WTC11 (cell line): ENCODE measurements at regions not wholly inside any gene's neighbourhood (a gene's known extent, or its start where the extent isn't known, plus 50 kb on each side); places are given as distances from the start of the nearest gene placed in this dataset.

ENCODE experiments used
- CBFB ChIP-seq: sonication (generic); formaldehyde crosslinking; IDR thresholded peaks from 2 replicates; pipeline ENCODE4 v1.8.1; 2022; ENCODE audit warnings: mild to moderate bottlenecking, low read depth, missing genetic modification reagents
- CREB1 ChIP-seq: sonication (generic); formaldehyde crosslinking; IDR thresholded peaks from 2 replicates; pipeline ENCODE4 v1.8.0; 2023; ENCODE audit warnings: mild to moderate bottlenecking, missing genetic modification reagents
- JUN ChIP-seq: sonication (generic); formaldehyde crosslinking; IDR thresholded peaks from 2 replicates; pipeline ENCODE4 v1.8.0; 2023; ENCODE audit warnings: mild to moderate bottlenecking, missing genetic modification reagents
- KAT7 ChIP-seq: sonication (generic); formaldehyde crosslinking; IDR thresholded peaks from 2 replicates; pipeline ENCODE4 v1.8.1; 2023; ENCODE audit warnings: missing genetic modification reagents, mild to moderate bottlenecking, borderline replicate concordance
- SP1 ChIP-seq: sonication (generic); formaldehyde crosslinking; conservative IDR thresholded peaks from 2 replicates; pipeline ENCODE4 v1.8.1; 2022; ENCODE audit warnings: missing genetic modification reagents
- ZNF121 ChIP-seq: sonication (generic); formaldehyde crosslinking; IDR thresholded peaks from 2 replicates; pipeline ENCODE4 v1.8.0; 2023; ENCODE audit warnings: missing genetic modification reagents
- TF ChIP-seq, protein P1 (sequence below): sonication (generic); formaldehyde crosslinking; IDR thresholded peaks from 2 replicates; pipeline ENCODE4 v1.8.1; 2022; ENCODE audit warnings: low read depth, missing genetic modification reagents, borderline replicate concordance
- TF ChIP-seq, protein P2 (sequence below): fragments of 200-600 bp; IDR thresholded peaks from 2 replicates; pipeline ENCODE4 v1.8.0; 2022; ENCODE audit warnings: antibody characterized with exemption
- TF ChIP-seq, protein P3 (sequence below): sonication (generic); formaldehyde crosslinking; conservative IDR thresholded peaks from 2 replicates; pipeline ENCODE4 v1.8.1; 2022; ENCODE audit warnings: mild to moderate bottlenecking, missing genetic modification reagents
- TF ChIP-seq, protein P4 (sequence below): sonication (generic); formaldehyde crosslinking; IDR thresholded peaks from 2 replicates; pipeline ENCODE4 v1.8.0; 2022; ENCODE audit warnings: mild to moderate bottlenecking, missing genetic modification reagents
- TF ChIP-seq, protein P5 (sequence below): sonication (generic); formaldehyde crosslinking; IDR thresholded peaks from 2 replicates; pipeline ENCODE4 v1.8.1; 2022; ENCODE audit warnings: missing genetic modification reagents, borderline replicate concordance
- TF ChIP-seq, protein P6 (sequence below): sonication (generic); formaldehyde crosslinking; IDR thresholded peaks from 2 replicates; pipeline ENCODE4 v1.8.1; 2023; ENCODE audit warnings: mild to moderate bottlenecking, missing genetic modification reagents, moderate library complexity
- TF ChIP-seq, protein P7 (sequence below): sonication (generic); formaldehyde crosslinking; IDR thresholded peaks from 2 replicates; pipeline ENCODE4 v1.8.1; 2022; ENCODE audit warnings: low read depth, mild to moderate bottlenecking, moderate library complexity, missing genetic modification reagents, borderline replicate concordance
- TF ChIP-seq, protein P8 (sequence below): sonication (generic); formaldehyde crosslinking; IDR thresholded peaks from 2 replicates; pipeline ENCODE4 v1.8.0; 2023; ENCODE audit warnings: mild to moderate bottlenecking, missing genetic modification reagents

DNA sequence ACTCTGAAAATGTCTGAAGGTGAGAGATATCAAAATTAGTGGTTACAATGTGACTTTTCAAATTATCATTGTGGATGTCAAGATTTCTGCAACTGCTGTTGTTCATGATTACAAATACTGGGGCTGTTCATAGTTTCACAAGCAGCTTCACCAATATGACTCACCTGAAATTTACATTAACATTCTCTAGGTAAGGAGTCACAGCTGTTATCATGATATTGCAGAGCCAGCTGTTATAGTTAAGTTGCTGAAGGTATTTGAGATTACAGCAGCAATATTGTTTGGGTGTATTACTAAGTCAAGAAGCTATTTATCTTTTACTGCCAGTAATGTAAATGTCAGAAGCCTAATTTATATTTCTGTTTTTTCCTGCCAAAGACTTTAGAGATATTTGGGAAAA is 140.0 kb downstream of the MC4R start:
- TF ChIP-seq, protein P1, sequence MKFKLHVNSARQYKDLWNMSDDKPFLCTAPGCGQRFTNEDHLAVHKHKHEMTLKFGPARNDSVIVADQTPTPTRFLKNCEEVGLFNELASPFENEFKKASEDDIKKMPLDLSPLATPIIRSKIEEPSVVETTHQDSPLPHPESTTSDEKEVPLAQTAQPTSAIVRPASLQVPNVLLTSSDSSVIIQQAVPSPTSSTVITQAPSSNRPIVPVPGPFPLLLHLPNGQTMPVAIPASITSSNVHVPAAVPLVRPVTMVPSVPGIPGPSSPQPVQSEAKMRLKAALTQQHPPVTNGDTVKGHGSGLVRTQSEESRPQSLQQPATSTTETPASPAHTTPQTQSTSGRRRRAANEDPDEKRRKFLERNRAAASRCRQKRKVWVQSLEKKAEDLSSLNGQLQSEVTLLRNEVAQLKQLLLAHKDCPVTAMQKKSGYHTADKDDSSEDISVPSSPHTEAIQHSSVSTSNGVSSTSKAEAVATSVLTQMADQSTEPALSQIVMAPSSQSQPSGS (CRISPR knock-in tag) = no peak
- no peak for TF ChIP-seq SP1 (CRISPR knock-in tag)
- TF ChIP-seq, protein P2, sequence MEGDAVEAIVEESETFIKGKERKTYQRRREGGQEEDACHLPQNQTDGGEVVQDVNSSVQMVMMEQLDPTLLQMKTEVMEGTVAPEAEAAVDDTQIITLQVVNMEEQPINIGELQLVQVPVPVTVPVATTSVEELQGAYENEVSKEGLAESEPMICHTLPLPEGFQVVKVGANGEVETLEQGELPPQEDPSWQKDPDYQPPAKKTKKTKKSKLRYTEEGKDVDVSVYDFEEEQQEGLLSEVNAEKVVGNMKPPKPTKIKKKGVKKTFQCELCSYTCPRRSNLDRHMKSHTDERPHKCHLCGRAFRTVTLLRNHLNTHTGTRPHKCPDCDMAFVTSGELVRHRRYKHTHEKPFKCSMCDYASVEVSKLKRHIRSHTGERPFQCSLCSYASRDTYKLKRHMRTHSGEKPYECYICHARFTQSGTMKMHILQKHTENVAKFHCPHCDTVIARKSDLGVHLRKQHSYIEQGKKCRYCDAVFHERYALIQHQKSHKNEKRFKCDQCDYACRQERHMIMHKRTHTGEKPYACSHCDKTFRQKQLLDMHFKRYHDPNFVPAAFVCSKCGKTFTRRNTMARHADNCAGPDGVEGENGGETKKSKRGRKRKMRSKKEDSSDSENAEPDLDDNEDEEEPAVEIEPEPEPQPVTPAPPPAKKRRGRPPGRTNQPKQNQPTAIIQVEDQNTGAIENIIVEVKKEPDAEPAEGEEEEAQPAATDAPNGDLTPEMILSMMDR = no peak
- TF ChIP-seq, protein P3, sequence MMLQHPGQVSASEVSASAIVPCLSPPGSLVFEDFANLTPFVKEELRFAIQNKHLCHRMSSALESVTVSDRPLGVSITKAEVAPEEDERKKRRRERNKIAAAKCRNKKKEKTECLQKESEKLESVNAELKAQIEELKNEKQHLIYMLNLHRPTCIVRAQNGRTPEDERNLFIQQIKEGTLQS (CRISPR knock-in tag) = no peak
- no peak for TF ChIP-seq ZNF121 (CRISPR knock-in tag)
- TF ChIP-seq, protein P4, sequence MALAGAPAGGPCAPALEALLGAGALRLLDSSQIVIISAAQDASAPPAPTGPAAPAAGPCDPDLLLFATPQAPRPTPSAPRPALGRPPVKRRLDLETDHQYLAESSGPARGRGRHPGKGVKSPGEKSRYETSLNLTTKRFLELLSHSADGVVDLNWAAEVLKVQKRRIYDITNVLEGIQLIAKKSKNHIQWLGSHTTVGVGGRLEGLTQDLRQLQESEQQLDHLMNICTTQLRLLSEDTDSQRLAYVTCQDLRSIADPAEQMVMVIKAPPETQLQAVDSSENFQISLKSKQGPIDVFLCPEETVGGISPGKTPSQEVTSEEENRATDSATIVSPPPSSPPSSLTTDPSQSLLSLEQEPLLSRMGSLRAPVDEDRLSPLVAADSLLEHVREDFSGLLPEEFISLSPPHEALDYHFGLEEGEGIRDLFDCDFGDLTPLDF (CRISPR knock-in tag) = no peak
- TF ChIP-seq, protein P5, sequence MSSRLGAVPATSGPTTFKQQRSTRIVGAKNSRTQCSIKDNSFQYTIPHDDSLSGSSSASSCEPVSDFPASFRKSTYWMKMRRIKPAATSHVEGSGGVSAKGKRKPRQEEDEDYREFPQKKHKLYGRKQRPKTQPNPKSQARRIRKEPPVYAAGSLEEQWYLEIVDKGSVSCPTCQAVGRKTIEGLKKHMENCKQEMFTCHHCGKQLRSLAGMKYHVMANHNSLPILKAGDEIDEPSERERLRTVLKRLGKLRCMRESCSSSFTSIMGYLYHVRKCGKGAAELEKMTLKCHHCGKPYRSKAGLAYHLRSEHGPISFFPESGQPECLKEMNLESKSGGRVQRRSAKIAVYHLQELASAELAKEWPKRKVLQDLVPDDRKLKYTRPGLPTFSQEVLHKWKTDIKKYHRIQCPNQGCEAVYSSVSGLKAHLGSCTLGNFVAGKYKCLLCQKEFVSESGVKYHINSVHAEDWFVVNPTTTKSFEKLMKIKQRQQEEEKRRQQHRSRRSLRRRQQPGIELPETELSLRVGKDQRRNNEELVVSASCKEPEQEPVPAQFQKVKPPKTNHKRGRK (CRISPR knock-in tag) = no peak
- TF ChIP-seq JUN (CRISPR knock-in tag) = no peak
- TF ChIP-seq, protein P6, sequence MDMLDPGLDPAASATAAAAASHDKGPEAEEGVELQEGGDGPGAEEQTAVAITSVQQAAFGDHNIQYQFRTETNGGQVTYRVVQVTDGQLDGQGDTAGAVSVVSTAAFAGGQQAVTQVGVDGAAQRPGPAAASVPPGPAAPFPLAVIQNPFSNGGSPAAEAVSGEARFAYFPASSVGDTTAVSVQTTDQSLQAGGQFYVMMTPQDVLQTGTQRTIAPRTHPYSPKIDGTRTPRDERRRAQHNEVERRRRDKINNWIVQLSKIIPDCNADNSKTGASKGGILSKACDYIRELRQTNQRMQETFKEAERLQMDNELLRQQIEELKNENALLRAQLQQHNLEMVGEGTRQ (CRISPR knock-in tag) = no peak
- TF ChIP-seq KAT7 (CRISPR knock-in tag) = no peak
- TF ChIP-seq CREB1 = no peak
- no peak for TF ChIP-seq CBFB (CRISPR knock-in tag)
- TF ChIP-seq, protein P7, sequence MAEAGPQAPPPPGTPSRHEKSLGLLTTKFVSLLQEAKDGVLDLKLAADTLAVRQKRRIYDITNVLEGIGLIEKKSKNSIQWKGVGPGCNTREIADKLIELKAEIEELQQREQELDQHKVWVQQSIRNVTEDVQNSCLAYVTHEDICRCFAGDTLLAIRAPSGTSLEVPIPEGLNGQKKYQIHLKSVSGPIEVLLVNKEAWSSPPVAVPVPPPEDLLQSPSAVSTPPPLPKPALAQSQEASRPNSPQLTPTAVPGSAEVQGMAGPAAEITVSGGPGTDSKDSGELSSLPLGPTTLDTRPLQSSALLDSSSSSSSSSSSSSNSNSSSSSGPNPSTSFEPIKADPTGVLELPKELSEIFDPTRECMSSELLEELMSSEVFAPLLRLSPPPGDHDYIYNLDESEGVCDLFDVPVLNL (CRISPR knock-in tag) = no peak
- TF ChIP-seq, protein P8, sequence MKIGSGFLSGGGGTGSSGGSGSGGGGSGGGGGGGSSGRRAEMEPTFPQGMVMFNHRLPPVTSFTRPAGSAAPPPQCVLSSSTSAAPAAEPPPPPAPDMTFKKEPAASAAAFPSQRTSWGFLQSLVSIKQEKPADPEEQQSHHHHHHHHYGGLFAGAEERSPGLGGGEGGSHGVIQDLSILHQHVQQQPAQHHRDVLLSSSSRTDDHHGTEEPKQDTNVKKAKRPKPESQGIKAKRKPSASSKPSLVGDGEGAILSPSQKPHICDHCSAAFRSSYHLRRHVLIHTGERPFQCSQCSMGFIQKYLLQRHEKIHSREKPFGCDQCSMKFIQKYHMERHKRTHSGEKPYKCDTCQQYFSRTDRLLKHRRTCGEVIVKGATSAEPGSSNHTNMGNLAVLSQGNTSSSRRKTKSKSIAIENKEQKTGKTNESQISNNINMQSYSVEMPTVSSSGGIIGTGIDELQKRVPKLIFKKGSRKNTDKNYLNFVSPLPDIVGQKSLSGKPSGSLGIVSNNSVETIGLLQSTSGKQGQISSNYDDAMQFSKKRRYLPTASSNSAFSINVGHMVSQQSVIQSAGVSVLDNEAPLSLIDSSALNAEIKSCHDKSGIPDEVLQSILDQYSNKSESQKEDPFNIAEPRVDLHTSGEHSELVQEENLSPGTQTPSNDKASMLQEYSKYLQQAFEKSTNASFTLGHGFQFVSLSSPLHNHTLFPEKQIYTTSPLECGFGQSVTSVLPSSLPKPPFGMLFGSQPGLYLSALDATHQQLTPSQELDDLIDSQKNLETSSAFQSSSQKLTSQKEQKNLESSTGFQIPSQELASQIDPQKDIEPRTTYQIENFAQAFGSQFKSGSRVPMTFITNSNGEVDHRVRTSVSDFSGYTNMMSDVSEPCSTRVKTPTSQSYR = no peak
